WTC11 (cell line): ENCODE measurements at regions not wholly inside any gene's neighbourhood (a gene's known extent, or its start where the extent isn't known, plus 50 kb on each side); places are given as distances from the start of the nearest gene placed in this dataset.

Experiments
- ATAC-seq: fragments of 200-7000 bp; cut with Tn5 transposase; 2 replicates; pipeline ENCODE4 v1.10.0; 2021; ENCODE audit warnings: mild to moderate bottlenecking, moderate library complexity
- CTCF ChIA-PET: fragments of 300-600 bp; sonication (Branson Sonifier 250); formaldehyde crosslinking; loops from one replicate; lab custom pipeline; 2021; ENCODE audit warnings: antibody characterized with exemption; lab: Charles Lee
- POLR2A ChIA-PET: fragments of 350-600 bp; sonication (Branson Sonifier 250); formaldehyde crosslinking; loops from one replicate; lab custom pipeline; 2021; ENCODE audit warnings: antibody characterized with exemption; lab: Charles Lee
- DNase-seq: peaks from one replicate; pipeline ENCODE4 v3.0.0; 2021; ENCODE audit warnings: low spot score
- H3K27ac Mint-ChIP-seq: 2 replicates; pipeline ENCODE4 v1.8.0; 2021; ENCODE audit warnings: mixed read lengths
- H3K27me3 Mint-ChIP-seq: 2 replicates; pipeline ENCODE4 v1.8.0; 2021; ENCODE audit warnings: low read depth, mild to moderate bottlenecking, moderate library complexity, mixed read lengths
- H3K36me3 Mint-ChIP-seq: 2 replicates; pipeline ENCODE4 v1.8.0; 2021; ENCODE audit warnings: mixed read lengths
- H3K4me1 Mint-ChIP-seq: 2 replicates; pipeline ENCODE4 v1.8.0; 2022; ENCODE audit warnings: mixed read lengths
- H3K4me3 Mint-ChIP-seq: 2 replicates; pipeline ENCODE4 v1.8.0; 2021; ENCODE audit warnings: mild to moderate bottlenecking, moderate library complexity, mixed read lengths
- H3K9me3 Mint-ChIP-seq: 2 replicates; pipeline ENCODE4 v1.8.0; 2021; ENCODE audit warnings: mixed read lengths
- CBFB ChIP-seq: sonication (generic); formaldehyde crosslinking; IDR thresholded peaks from 2 replicates; pipeline ENCODE4 v1.8.1; 2022; ENCODE audit warnings: mild to moderate bottlenecking, low read depth, missing genetic modification reagents
- CREM ChIP-seq: sonication (generic); formaldehyde crosslinking; IDR thresholded peaks from 2 replicates; pipeline ENCODE4 v1.8.1; 2022; ENCODE audit warnings: mild to moderate bottlenecking, missing genetic modification reagents, moderate library complexity
- EMX1 ChIP-seq: fragments of 250-450 bp; sonication (Bioruptor Pico); IDR thresholded peaks from 2 replicates; pipeline ENCODE4 v1.8.0; 2021; ENCODE audit warnings: mild to moderate bottlenecking
- ESRRA ChIP-seq: sonication (generic); formaldehyde crosslinking; IDR thresholded peaks from 2 replicates; pipeline ENCODE4 v1.8.1; 2022; ENCODE audit warnings: mild to moderate bottlenecking, missing genetic modification reagents, borderline replicate concordance
- ETV6 ChIP-seq: sonication (generic); formaldehyde crosslinking; IDR thresholded peaks from 2 replicates; pipeline ENCODE4 v1.8.1; 2022; ENCODE audit warnings: mild to moderate bottlenecking, missing genetic modification reagents
- FOXJ3 ChIP-seq: sonication (generic); formaldehyde crosslinking; IDR thresholded peaks from 2 replicates; pipeline ENCODE4 v1.9.0; 2021; ENCODE audit warnings: missing genetic modification reagents, mild to moderate bottlenecking, borderline replicate concordance
- FOXK1 ChIP-seq: sonication (generic); formaldehyde crosslinking; IDR thresholded peaks from 2 replicates; pipeline ENCODE4 v1.8.0; 2022; ENCODE audit warnings: mild to moderate bottlenecking, moderate library complexity, missing genetic modification reagents
- IRF2 ChIP-seq: sonication (generic); formaldehyde crosslinking; IDR thresholded peaks from 2 replicates; pipeline ENCODE4 v1.8.0; 2022; ENCODE audit warnings: low read depth, missing genetic modification reagents, borderline replicate concordance
- JUN ChIP-seq: sonication (generic); formaldehyde crosslinking; IDR thresholded peaks from 2 replicates; pipeline ENCODE4 v1.8.0; 2023; ENCODE audit warnings: mild to moderate bottlenecking, missing genetic modification reagents
- ZNF263 ChIP-seq: sonication (generic); formaldehyde crosslinking; IDR thresholded peaks from 2 replicates; pipeline ENCODE4 v1.8.1; 2022; ENCODE audit warnings: low read depth, mild to moderate bottlenecking, moderate library complexity, missing genetic modification reagents
- ZNF317 ChIP-seq: sonication (generic); formaldehyde crosslinking; IDR thresholded peaks from 2 replicates; pipeline ENCODE4 v1.8.1; 2023; ENCODE audit warnings: low read depth, mild to moderate bottlenecking, moderate library complexity, missing genetic modification reagents, borderline replicate concordance
- TF ChIP-seq, protein P1 (sequence below): fragments of 250-450 bp; sonication (Bioruptor Pico); IDR thresholded peaks from 2 replicates; pipeline ENCODE4 v2.1.2; 2022; ENCODE audit warnings: mild to moderate bottlenecking, moderate library complexity
- TF ChIP-seq, protein P2 (sequence below): fragments of 250-450 bp; sonication (Bioruptor Pico); IDR thresholded peaks from 2 replicates; pipeline ENCODE4 v1.9.0; 2021; ENCODE audit warnings: mild to moderate bottlenecking
- TF ChIP-seq, protein P3 (sequence below): sonication (generic); formaldehyde crosslinking; IDR thresholded peaks from 2 replicates; pipeline ENCODE4 v1.8.0; 2022; ENCODE audit warnings: mild to moderate bottlenecking, missing genetic modification reagents
- TF ChIP-seq, protein P4 (sequence below): fragments of 200-600 bp; IDR thresholded peaks from 2 replicates; pipeline ENCODE4 v1.8.0; 2022; ENCODE audit warnings: antibody characterized with exemption
- TF ChIP-seq, protein P5 (sequence below): sonication (generic); formaldehyde crosslinking; IDR thresholded peaks from 2 replicates; pipeline ENCODE4 v1.8.1; 2023; ENCODE audit warnings: mild to moderate bottlenecking, moderate library complexity, missing genetic modification reagents
- TF ChIP-seq, protein P6 (sequence below): sonication (generic); formaldehyde crosslinking; IDR thresholded peaks from 2 replicates; pipeline ENCODE4 v1.8.1; 2023; ENCODE audit warnings: mild to moderate bottlenecking, missing genetic modification reagents, borderline replicate concordance
- TF ChIP-seq, protein P7 (sequence below): sonication (generic); formaldehyde crosslinking; IDR thresholded peaks from 2 replicates; pipeline ENCODE4 v1.8.0; 2023; ENCODE audit warnings: missing genetic modification reagents, mild to moderate bottlenecking, borderline replicate concordance
- TF ChIP-seq, protein P8 (sequence below): sonication (generic); formaldehyde crosslinking; IDR thresholded peaks from 2 replicates; pipeline ENCODE4 v1.8.0; 2023; ENCODE audit warnings: missing genetic modification reagents
- TF ChIP-seq, protein P9 (sequence below): sonication (generic); formaldehyde crosslinking; IDR thresholded peaks from 2 replicates; pipeline ENCODE4 v1.8.0; 2022; ENCODE audit warnings: mild to moderate bottlenecking, missing genetic modification reagents

DNA sequence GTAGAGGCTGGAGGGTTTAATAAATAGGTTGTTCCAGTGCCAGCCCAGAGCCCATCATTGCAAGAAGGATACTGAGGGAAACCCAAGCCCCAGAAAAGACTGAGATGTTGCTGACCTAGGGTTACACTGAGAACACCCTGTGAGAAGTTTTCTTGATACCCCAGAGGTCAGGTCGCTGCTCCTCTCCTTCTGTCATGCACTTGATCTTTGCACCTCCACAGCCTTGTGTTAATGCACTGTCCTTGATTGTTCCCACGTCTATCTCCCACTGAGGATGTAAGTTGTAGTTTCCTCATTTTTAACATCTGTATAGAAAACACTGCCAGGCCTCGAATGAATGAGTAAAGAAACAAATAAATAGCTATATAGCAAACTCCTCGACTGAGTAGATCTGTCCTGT lies 195.3 kb upstream of the AHR start (continued):
- TF ChIP-seq, protein P1, sequence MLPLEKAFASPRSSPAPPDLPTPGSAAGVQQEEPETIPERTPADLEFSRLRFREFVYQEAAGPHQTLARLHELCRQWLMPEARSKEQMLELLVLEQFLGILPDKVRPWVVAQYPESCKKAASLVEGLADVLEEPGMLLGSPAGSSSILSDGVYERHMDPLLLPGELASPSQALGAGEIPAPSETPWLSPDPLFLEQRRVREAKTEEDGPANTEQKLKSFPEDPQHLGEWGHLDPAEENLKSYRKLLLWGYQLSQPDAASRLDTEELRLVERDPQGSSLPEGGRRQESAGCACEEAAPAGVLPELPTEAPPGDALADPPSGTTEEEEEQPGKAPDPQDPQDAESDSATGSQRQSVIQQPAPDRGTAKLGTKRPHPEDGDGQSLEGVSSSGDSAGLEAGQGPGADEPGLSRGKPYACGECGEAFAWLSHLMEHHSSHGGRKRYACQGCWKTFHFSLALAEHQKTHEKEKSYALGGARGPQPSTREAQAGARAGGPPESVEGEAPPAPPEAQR (CRISPR knock-in tag), result no peak
- TF ChIP-seq ESRRA (CRISPR knock-in tag) (no peak), ZNF317 (no peak), EMX1 (no peak)
- TF ChIP-seq, protein P2, sequence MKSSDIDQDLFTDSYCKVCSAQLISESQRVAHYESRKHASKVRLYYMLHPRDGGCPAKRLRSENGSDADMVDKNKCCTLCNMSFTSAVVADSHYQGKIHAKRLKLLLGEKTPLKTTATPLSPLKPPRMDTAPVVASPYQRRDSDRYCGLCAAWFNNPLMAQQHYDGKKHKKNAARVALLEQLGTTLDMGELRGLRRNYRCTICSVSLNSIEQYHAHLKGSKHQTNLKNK (CRISPR knock-in tag), result no peak

DNA sequence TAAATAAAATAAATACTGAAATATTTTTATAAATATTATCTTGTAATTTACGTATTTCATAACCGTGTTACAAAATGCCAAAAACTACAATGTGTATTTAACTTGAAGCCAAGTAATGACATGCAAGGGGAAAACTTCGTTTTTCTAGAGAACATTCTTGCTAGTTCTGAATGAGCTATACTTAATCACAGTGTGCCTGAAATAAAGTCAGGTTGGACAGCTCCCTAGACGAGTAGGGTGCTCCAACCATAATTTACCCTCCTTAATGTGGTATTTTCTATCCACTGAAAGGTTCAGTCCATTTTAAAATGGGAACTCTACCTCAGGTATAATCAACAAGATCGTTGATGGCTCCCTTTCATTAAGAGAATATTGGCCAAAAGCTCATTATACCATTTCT lies 194.5 kb upstream of the AHR start:
- H3K36me3 Mint-ChIP-seq, result peaks cover 4% of the 10 kb centered on the region; the same call in 1 of the 2 replicates
- CTCF ChIA-PET, result no interaction called here
- TF ChIP-seq, protein P3, sequence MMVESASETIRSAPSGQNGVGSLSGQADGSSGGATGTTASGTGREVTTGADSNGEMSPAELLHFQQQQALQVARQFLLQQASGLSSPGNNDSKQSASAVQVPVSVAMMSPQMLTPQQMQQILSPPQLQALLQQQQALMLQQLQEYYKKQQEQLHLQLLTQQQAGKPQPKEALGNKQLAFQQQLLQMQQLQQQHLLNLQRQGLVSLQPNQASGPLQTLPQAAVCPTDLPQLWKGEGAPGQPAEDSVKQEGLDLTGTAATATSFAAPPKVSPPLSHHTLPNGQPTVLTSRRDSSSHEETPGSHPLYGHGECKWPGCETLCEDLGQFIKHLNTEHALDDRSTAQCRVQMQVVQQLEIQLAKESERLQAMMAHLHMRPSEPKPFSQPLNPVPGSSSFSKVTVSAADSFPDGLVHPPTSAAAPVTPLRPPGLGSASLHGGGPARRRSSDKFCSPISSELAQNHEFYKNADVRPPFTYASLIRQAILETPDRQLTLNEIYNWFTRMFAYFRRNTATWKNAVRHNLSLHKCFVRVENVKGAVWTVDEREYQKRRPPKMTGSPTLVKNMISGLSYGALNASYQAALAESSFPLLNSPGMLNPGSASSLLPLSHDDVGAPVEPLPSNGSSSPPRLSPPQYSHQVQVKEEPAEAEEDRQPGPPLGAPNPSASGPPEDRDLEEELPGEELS (CRISPR knock-in tag), result no peak
- TF ChIP-seq, protein P4, sequence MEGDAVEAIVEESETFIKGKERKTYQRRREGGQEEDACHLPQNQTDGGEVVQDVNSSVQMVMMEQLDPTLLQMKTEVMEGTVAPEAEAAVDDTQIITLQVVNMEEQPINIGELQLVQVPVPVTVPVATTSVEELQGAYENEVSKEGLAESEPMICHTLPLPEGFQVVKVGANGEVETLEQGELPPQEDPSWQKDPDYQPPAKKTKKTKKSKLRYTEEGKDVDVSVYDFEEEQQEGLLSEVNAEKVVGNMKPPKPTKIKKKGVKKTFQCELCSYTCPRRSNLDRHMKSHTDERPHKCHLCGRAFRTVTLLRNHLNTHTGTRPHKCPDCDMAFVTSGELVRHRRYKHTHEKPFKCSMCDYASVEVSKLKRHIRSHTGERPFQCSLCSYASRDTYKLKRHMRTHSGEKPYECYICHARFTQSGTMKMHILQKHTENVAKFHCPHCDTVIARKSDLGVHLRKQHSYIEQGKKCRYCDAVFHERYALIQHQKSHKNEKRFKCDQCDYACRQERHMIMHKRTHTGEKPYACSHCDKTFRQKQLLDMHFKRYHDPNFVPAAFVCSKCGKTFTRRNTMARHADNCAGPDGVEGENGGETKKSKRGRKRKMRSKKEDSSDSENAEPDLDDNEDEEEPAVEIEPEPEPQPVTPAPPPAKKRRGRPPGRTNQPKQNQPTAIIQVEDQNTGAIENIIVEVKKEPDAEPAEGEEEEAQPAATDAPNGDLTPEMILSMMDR, result no peak
- TF ChIP-seq, protein P5, sequence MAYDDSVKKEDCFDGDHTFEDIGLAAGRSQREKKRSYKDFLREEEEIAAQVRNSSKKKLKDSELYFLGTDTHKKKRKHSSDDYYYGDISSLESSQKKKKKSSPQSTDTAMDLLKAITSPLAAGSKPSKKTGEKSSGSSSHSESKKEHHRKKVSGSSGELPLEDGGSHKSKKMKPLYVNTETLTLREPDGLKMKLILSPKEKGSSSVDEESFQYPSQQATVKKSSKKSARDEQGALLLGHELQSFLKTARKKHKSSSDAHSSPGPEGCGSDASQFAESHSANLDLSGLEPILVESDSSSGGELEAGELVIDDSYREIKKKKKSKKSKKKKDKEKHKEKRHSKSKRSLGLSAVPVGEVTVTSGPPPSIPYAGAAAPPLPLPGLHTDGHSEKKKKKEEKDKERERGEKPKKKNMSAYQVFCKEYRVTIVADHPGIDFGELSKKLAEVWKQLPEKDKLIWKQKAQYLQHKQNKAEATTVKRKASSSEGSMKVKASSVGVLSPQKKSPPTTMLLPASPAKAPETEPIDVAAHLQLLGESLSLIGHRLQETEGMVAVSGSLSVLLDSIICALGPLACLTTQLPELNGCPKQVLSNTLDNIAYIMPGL (CRISPR knock-in tag), result no peak
- no peak for TF ChIP-seq FOXJ3 (CRISPR knock-in tag)
- TF ChIP-seq, protein P6, sequence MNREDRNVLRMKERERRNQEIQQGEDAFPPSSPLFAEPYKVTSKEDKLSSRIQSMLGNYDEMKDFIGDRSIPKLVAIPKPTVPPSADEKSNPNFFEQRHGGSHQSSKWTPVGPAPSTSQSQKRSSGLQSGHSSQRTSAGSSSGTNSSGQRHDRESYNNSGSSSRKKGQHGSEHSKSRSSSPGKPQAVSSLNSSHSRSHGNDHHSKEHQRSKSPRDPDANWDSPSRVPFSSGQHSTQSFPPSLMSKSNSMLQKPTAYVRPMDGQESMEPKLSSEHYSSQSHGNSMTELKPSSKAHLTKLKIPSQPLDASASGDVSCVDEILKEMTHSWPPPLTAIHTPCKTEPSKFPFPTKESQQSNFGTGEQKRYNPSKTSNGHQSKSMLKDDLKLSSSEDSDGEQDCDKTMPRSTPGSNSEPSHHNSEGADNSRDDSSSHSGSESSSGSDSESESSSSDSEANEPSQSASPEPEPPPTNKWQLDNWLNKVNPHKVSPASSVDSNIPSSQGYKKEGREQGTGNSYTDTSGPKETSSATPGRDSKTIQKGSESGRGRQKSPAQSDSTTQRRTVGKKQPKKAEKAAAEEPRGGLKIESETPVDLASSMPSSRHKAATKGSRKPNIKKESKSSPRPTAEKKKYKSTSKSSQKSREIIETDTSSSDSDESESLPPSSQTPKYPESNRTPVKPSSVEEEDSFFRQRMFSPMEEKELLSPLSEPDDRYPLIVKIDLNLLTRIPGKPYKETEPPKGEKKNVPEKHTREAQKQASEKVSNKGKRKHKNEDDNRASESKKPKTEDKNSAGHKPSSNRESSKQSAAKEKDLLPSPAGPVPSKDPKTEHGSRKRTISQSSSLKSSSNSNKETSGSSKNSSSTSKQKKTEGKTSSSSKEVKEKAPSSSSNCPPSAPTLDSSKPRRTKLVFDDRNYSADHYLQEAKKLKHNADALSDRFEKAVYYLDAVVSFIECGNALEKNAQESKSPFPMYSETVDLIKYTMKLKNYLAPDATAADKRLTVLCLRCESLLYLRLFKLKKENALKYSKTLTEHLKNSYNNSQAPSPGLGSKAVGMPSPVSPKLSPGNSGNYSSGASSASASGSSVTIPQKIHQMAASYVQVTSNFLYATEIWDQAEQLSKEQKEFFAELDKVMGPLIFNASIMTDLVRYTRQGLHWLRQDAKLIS (CRISPR knock-in tag), result no peak
- no peak for TF ChIP-seq ETV6 (CRISPR knock-in tag)
- TF ChIP-seq, protein P7, sequence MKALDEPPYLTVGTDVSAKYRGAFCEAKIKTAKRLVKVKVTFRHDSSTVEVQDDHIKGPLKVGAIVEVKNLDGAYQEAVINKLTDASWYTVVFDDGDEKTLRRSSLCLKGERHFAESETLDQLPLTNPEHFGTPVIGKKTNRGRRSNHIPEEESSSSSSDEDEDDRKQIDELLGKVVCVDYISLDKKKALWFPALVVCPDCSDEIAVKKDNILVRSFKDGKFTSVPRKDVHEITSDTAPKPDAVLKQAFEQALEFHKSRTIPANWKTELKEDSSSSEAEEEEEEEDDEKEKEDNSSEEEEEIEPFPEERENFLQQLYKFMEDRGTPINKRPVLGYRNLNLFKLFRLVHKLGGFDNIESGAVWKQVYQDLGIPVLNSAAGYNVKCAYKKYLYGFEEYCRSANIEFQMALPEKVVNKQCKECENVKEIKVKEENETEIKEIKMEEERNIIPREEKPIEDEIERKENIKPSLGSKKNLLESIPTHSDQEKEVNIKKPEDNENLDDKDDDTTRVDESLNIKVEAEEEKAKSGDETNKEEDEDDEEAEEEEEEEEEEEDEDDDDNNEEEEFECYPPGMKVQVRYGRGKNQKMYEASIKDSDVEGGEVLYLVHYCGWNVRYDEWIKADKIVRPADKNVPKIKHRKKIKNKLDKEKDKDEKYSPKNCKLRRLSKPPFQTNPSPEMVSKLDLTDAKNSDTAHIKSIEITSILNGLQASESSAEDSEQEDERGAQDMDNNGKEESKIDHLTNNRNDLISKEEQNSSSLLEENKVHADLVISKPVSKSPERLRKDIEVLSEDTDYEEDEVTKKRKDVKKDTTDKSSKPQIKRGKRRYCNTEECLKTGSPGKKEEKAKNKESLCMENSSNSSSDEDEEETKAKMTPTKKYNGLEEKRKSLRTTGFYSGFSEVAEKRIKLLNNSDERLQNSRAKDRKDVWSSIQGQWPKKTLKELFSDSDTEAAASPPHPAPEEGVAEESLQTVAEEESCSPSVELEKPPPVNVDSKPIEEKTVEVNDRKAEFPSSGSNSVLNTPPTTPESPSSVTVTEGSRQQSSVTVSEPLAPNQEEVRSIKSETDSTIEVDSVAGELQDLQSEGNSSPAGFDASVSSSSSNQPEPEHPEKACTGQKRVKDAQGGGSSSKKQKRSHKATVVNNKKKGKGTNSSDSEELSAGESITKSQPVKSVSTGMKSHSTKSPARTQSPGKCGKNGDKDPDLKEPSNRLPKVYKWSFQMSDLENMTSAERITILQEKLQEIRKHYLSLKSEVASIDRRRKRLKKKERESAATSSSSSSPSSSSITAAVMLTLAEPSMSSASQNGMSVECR (CRISPR knock-in tag), result no peak
- TF ChIP-seq CREM, result no peak
- TF ChIP-seq FOXK1, result no peak
- no peak for TF ChIP-seq CBFB (CRISPR knock-in tag)
- TF ChIP-seq, protein P8, sequence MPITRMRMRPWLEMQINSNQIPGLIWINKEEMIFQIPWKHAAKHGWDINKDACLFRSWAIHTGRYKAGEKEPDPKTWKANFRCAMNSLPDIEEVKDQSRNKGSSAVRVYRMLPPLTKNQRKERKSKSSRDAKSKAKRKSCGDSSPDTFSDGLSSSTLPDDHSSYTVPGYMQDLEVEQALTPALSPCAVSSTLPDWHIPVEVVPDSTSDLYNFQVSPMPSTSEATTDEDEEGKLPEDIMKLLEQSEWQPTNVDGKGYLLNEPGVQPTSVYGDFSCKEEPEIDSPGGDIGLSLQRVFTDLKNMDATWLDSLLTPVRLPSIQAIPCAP, result no peak
- TF ChIP-seq, protein P9, sequence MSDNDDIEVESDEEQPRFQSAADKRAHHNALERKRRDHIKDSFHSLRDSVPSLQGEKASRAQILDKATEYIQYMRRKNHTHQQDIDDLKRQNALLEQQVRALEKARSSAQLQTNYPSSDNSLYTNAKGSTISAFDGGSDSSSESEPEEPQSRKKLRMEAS (CRISPR knock-in tag), result no peak
- TF ChIP-seq ESRRA (CRISPR knock-in tag), result no peak
- TF ChIP-seq ZNF263, result no peak
- no peak for TF ChIP-seq JUN (CRISPR knock-in tag)
- no peak for TF ChIP-seq IRF2 (CRISPR knock-in tag)

More for the DNA sequence above, 194.5 kb upstream of the AHR start:
- DNase-seq, result no peak
- Mint-ChIP-seq H3K27ac (no peak overlapping the region), H3K4me3 (no peak overlapping the region), H3K4me1 (peaks cover 41% of the 10 kb centered on the region), H3K9me3 (peaks cover 13% of the 10 kb centered on the region), H3K27me3 (no peaks in the 10 kb centered on the region; the same call in 1 of the 2 replicates)
- ATAC-seq, result no peak
- POLR2A ChIA-PET, result no interaction called here
